ENCODE measurements at regions not wholly inside any gene's neighbourhood (a gene's known extent, or its start where the extent isn't known, plus 50 kb on each side); places are given as distances from the start of the nearest gene placed in this dataset.

GRCh38 chr5:74136276-74136825 is 504.2 kb downstream of the ENC1 start:
- no peak for DNase-seq

GRCh38 chr5:74135033-74135432 is 505.5 kb downstream of the ENC1 start:
- no peak for DNase-seq

- no peak for DNase-seq
These were observed 506.5 kb downstream of the ARHGEF28 start for GRCh38 chr5:74132485-74132884.

GRCh38 chr5:74131250-74131649 is 505.3 kb downstream of the ARHGEF28 start:
- DNase-seq, result no peak

GRCh38 chr5:74130155-74130897 is 504.3 kb downstream of the ARHGEF28 start:
- no peak for DNase-seq

- no peak for DNase-seq
These were observed 501.7 kb downstream of the ARHGEF28 start for GRCh38 chr5:74127381-74128320.

GRCh38 chr5:74126294-74126693 is 500.3 kb downstream of the ARHGEF28 start:
- no peak for DNase-seq

GRCh38 chr5:74124826-74125225 is 498.8 kb downstream of the ARHGEF28 start:
- no peak for DNase-seq

GRCh38 chr5:74123929-74124328 is 497.9 kb downstream of the ARHGEF28 start:
- DNase-seq, result no peak

- DNase-seq, result no peak
These were observed 497.1 kb downstream of the ARHGEF28 start for GRCh38 chr5:74122979-74123590.

GRCh38 chr5:74122175-74122574 is 496.2 kb downstream of the ARHGEF28 start:
- no peak for DNase-seq

GRCh38 chr5:74120585-74120984 is 494.6 kb downstream of the ARHGEF28 start:
- DNase-seq, result no peak

GRCh38 chr5:74118071-74118470 is 492.1 kb downstream of the ARHGEF28 start:
- no peak for DNase-seq

GRCh38 chr5:74116984-74117383 is 491.0 kb downstream of the ARHGEF28 start:
- DNase-seq, result no peak

- no peak for DNase-seq
These were observed 490.3 kb downstream of the ARHGEF28 start for GRCh38 chr5:74116266-74116665.

GRCh38 chr5:74113927-74114326 is 487.9 kb downstream of the ARHGEF28 start:
- DNase-seq, result no peak

GRCh38 chr5:74113196-74113540 is 487.2 kb downstream of the ARHGEF28 start:
- DNase-seq, result no peak

- DNase-seq, result no peak
These were observed 486.6 kb downstream of the ARHGEF28 start for GRCh38 chr5:74112372-74113195.

- no peak for DNase-seq
These were observed 485.8 kb downstream of the ARHGEF28 start for GRCh38 chr5:74111764-74112163.

- no peak for DNase-seq
These were observed 483.3 kb downstream of the ARHGEF28 start for GRCh38 chr5:74109344-74109743.

- DNase-seq, result no peak
These were observed 481.9 kb downstream of the ARHGEF28 start for GRCh38 chr5:74107899-74108298.

GRCh38 chr5:74105126-74105780 is 479.3 kb downstream of the ARHGEF28 start:
- DNase-seq, result no peak

Measured in amniotic stem cell (primary cell).